HL-60 (cell line): ENCODE measurements at regions not wholly inside any gene's neighbourhood (a gene's known extent, or its start where the extent isn't known, plus 50 kb on each side); places are given as distances from the start of the nearest gene placed in this dataset.

Experiments used
- DNase-seq, 2 experiments: peaks; one replicate each; pipeline ENCODE4 v3.0.0-alpha.2; 2010 to 2020; ENCODE audit warnings: low read depth in 1 of 2, low spot score in 1 of 2
- H3K27ac ChIP-seq: fragments of 250-450 bp; sonication (Bioruptor Pico); replicated peaks from 2 replicates; pipeline ENCODE4 v1.5.1; 2020; ENCODE audit warnings: mild to moderate bottlenecking, moderate library complexity
- H3K27me3 ChIP-seq: fragments of 250-450 bp; sonication (Bioruptor Pico); 2 replicates; pipeline ENCODE4 v1.5.1; 2021; ENCODE audit warnings: mild to moderate bottlenecking, moderate library complexity; ENCODE audit not compliant: insufficient read depth, poor library complexity, severe bottlenecking
- H3K4me3 ChIP-seq: replicated peaks from 2 replicates; pipeline ENCODE4 v1.5.1; 2011; ENCODE audit warnings: mild to moderate bottlenecking, control low read depth, low read length; ENCODE audit not compliant: insufficient read depth
- GABPA ChIP-seq: IDR thresholded peaks from 2 replicates; pipeline ENCODE4 v1.6.1; 2012; ENCODE audit warnings: low read depth
- POLR2AphosphoS5 ChIP-seq: IDR thresholded peaks from 2 replicates; pipeline ENCODE4 v1.6.1; 2012; ENCODE audit warnings: low read depth
- REST ChIP-seq: IDR thresholded peaks from 2 replicates; pipeline ENCODE4 v1.6.1; 2012; ENCODE audit warnings: low read depth; ENCODE audit not compliant: insufficient replicate concordance
- SPI1 ChIP-seq: IDR thresholded peaks from 2 replicates; pipeline ENCODE4 v1.6.1; 2012; ENCODE audit warnings: low read depth, mild to moderate bottlenecking, borderline replicate concordance
- TF ChIP-seq, protein P1 (sequence below): IDR thresholded peaks from one replicate; pipeline ENCODE4 v1.5.1; 2011; ENCODE audit warnings: low read length, control low read depth, inconsistent platforms; ENCODE audit not compliant: insufficient read depth

DNA sequence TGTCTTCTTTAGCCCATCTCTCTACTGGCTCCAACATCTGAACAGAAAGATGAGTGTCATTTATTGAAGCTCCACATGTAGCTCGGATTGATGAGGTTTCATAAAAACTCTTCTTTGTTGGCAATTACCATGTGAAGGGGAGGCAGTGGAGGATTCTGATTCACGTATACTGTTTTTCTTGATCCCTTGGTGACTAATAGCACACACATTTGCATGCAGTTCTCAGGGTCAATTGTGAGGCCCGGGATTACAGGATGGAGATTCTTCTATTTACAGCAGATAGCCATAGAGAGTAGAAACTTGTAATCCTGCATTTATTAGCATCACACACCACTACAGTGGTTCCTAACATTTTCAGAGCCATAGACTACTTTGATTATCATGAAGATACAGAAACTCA, 133.2 kb upstream of the MARCHF11 start:
- H3K4me3 ChIP-seq: no peak overlapping the region
- TF ChIP-seq SPI1: no peak
- no peak for TF ChIP-seq REST
- no peak for TF ChIP-seq GABPA
- TF ChIP-seq POLR2AphosphoS5: no peak
- TF ChIP-seq, protein P1, sequence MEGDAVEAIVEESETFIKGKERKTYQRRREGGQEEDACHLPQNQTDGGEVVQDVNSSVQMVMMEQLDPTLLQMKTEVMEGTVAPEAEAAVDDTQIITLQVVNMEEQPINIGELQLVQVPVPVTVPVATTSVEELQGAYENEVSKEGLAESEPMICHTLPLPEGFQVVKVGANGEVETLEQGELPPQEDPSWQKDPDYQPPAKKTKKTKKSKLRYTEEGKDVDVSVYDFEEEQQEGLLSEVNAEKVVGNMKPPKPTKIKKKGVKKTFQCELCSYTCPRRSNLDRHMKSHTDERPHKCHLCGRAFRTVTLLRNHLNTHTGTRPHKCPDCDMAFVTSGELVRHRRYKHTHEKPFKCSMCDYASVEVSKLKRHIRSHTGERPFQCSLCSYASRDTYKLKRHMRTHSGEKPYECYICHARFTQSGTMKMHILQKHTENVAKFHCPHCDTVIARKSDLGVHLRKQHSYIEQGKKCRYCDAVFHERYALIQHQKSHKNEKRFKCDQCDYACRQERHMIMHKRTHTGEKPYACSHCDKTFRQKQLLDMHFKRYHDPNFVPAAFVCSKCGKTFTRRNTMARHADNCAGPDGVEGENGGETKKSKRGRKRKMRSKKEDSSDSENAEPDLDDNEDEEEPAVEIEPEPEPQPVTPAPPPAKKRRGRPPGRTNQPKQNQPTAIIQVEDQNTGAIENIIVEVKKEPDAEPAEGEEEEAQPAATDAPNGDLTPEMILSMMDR: no peak
- H3K27ac ChIP-seq: no peak overlapping the region
- no peaks in the 10 kb centered on the region for H3K27me3 ChIP-seq
- DNase-seq: no peak

DNA sequence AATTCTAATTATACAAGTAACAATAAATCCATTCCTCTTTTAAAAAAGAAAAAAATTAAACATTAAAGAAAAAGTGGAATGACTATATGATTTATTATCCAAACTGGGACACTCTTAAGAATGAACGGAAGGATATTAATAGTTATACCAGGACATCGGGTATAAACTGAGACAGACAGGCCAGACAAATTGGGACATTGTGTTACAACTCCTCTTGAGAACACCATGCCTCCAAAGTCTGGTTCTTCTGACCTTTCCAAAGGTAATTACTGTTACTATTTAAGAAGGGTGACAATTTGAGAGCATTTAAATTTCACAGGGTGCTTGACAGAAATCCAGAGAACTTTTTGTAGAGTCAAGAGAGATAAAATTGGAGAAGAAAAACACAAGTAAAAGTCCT, 132.1 kb upstream of the MARCHF11 start:
- no peak for TF ChIP-seq REST
- TF ChIP-seq POLR2AphosphoS5: no peak
- no peak for TF ChIP-seq GABPA
- TF ChIP-seq, protein P1: no peak
- TF ChIP-seq SPI1: no peak
- Histone ChIP-seq H3K4me3 (no peak overlapping the region), H3K27me3 (no peaks in the 10 kb centered on the region), H3K27ac (no peak overlapping the region)
- no peak for DNase-seq

DNA sequence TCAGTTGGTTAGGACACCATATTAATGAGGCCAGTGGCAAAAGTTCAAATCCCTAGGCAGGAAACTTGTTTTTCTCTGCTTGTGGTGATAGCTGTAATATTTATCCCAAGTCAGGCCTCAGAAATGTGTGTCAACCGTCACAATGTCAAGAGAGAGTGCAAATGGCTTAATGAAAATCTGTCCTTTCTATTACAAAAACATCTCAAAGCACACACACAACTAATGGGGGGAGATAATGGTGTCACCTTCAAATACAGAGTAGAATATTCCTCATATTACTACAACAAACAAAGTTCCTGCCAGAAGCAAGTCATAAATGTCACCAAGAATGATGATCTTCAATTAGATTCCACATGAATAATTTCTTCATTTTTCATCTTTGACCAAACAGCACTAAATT, 127.2 kb upstream of the MARCHF11 start:
- Histone ChIP-seq H3K27ac (no peak overlapping the region), H3K27me3 (no peaks in the 10 kb centered on the region), H3K4me3 (no peak overlapping the region)
- TF ChIP-seq POLR2AphosphoS5 (no peak), REST (no peak), GABPA (no peak), SPI1 (no peak)
- TF ChIP-seq, protein P1: no peak
- DNase-seq: no peak
